Omental fat pad (tissue), 3 donors: ENCODE measurements at regions not wholly inside any gene's neighbourhood (a gene's known extent, or its start where the extent isn't known, plus 50 kb on each side); places are given as distances from the start of the nearest gene placed in this dataset.

Experiments used
- ATAC-seq: fragments of 150-250 bp; one replicate; pipeline ENCODE4 v1.9.1; 2016; ENCODE audit warnings: mild to moderate bottlenecking, moderate library complexity; ENCODE audit not compliant: low FRiP score
- DNase-seq: peaks from one replicate; pipeline ENCODE4 v3.0.0-alpha.2; 2019; ENCODE audit warnings: low spot score
- TF ChIP-seq, protein P1 (sequence below), 3 donors: fragments of 450-650 bp; IDR thresholded peaks; one replicate each; pipeline ENCODE4 v1.5.1; 2016 to 2017; ENCODE audit warnings: antibody characterized with exemption in 3 of 3, mild to moderate bottlenecking in 3 of 3, moderate library complexity in 2 of 3

GRCh38 chr18:2199060-2199459 lies 372.2 kb downstream of the METTL4 start:
- no peak for ATAC-seq
- no peak for DNase-seq
- TF ChIP-seq, protein P1, sequence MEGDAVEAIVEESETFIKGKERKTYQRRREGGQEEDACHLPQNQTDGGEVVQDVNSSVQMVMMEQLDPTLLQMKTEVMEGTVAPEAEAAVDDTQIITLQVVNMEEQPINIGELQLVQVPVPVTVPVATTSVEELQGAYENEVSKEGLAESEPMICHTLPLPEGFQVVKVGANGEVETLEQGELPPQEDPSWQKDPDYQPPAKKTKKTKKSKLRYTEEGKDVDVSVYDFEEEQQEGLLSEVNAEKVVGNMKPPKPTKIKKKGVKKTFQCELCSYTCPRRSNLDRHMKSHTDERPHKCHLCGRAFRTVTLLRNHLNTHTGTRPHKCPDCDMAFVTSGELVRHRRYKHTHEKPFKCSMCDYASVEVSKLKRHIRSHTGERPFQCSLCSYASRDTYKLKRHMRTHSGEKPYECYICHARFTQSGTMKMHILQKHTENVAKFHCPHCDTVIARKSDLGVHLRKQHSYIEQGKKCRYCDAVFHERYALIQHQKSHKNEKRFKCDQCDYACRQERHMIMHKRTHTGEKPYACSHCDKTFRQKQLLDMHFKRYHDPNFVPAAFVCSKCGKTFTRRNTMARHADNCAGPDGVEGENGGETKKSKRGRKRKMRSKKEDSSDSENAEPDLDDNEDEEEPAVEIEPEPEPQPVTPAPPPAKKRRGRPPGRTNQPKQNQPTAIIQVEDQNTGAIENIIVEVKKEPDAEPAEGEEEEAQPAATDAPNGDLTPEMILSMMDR (IDR thresholded peaks at IDR 0.05) = no peak

GRCh38 chr18:2201036-2201600 lies 370.2 kb downstream of the METTL4 start:
- no peak for DNase-seq
- no peak for ATAC-seq
- TF ChIP-seq, protein P1 (IDR thresholded peaks at IDR 0.05) = no peak

DNA sequence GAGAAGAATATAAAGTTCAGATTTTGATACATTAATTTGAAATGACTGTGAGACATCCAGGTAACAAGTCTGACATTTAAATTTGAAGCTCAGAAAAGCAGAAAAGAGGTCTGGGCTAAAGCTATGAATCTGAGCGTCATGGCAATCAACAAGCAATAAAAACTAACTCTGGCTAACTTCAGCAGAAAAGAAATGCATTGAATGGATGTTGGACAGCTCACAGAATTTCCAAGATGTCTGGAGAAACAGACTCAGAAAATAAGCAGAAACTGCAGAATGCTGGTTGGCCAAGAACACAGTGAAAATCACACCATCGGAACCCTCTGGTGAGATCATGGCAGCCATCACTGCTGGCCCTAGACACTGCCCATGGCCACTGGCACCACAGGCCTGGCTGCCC lies 366.6 kb downstream of the METTL4 start:
- TF ChIP-seq, protein P1 (IDR thresholded peaks at IDR 0.05) = no peak
- DNase-seq (no peak), ATAC-seq (no peak)

DNA sequence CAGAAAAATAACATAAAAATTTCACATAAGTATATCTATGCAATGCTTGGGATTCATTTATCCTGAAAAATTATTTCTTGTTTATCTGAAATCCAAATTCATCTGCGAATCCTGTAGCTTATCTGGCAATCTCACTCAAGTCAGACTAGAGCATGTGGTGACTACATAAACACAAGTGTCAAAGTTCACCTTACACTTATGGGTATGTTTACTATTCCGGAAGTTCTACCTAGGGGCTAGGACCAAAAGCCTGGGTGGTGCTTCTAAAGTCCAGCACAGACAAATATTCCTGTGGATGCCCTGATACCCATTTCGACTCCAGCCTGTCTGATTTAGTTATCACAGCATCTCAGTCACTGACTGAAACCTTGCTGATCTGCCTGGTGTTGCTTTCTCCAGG lies 364.0 kb downstream of the METTL4 start:
- DNase-seq = no peak
- TF ChIP-seq, protein P1 (IDR thresholded peaks at IDR 0.05) = no peak
- ATAC-seq = no peak

DNA sequence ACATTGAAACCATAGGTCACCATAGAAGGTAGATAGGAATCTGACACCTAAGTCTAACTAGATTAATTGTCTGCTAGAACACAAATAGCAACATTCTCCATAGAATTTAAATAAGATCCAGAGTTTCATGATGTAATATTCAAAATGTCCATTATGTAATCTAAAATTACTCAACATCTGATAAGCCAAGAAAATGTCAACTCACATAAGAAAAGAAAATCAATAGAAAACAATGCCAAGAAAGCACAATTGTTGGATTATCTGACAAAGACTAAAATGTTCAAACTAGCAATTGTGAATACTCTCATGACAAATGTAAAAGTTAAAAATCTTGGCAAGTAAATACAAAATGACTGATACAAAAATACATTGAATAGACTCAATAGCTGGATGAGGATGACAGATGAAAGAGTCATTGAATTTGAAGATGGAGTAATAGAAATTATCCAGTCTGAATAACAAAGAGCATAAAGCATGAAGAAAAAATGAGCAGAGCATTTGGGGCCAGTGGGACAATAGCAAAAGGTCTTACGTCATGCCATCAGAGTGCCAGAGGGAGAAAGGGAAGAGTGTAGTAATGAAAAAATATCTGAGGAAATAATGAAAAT lies 358.6 kb downstream of the METTL4 start:
- ATAC-seq (no peak), DNase-seq (no peak)
- TF ChIP-seq, protein P1 (IDR thresholded peaks at IDR 0.05) = no peak

- DNase-seq = no peak
- ATAC-seq = no peak
These were observed 357.4 kb downstream of the METTL4 start for GRCh38 chr18:2213905-2214304.

More at GRCh38 chr18:2213905-2214304, 357.4 kb downstream of the METTL4 start:
- TF ChIP-seq, protein P1 (IDR thresholded peaks at IDR 0.05) = no peak
